Progenitor cell of endocrine pancreas (in vitro differentiated cells): ENCODE measurements at regions not wholly inside any gene's neighbourhood (a gene's known extent, or its start where the extent isn't known, plus 50 kb on each side); places are given as distances from the start of the nearest gene placed in this dataset.
"Not testable (repeated sequence)": the region's sequence is repeated elsewhere in the genome, so short reads cannot be mapped to it uniquely, and the experiment has no call there.

ENCODE experiments used
- DNase-seq: peaks from one replicate; pipeline ENCODE4 v3.0.0; 2021; ENCODE audit warnings: low spot score; ENCODE audit not compliant: unreplicated experiment
- H3K27ac Mint-ChIP-seq: 2 replicates; pipeline ENCODE4 v1.8.0; 2021; ENCODE audit warnings: mild to moderate bottlenecking, moderate library complexity, mixed read lengths
- H3K27me3 Mint-ChIP-seq: 2 replicates; pipeline ENCODE4 v1.8.0; 2021; ENCODE audit warnings: mixed read lengths
- H3K36me3 Mint-ChIP-seq: 2 replicates; pipeline ENCODE4 v1.8.0; 2022; ENCODE audit warnings: mixed read lengths; ENCODE audit not compliant: insufficient read depth
- H3K4me1 Mint-ChIP-seq: 2 replicates; pipeline ENCODE4 v1.8.0; 2021; ENCODE audit warnings: low read depth, mixed read lengths
- H3K4me3 Mint-ChIP-seq: 2 replicates; pipeline ENCODE4 v1.8.0; 2021; ENCODE audit warnings: low read depth, mild to moderate bottlenecking, moderate library complexity, mixed read lengths
- H3K9me3 Mint-ChIP-seq: 2 replicates; pipeline ENCODE4 v1.8.0; 2021; ENCODE audit warnings: low read depth, mixed read lengths
- TF ChIP-seq, protein P1 (sequence below): fragments of 200-600 bp; sonication (generic); IDR thresholded peaks from one replicate; pipeline ENCODE4 v1.5.0; 2021; ENCODE audit warnings: antibody characterized with exemption, mild to moderate bottlenecking; ENCODE audit not compliant: unreplicated experiment

- Mint-ChIP-seq H3K4me3 (no peak overlapping the region), H3K4me1 (no peaks in the 10 kb centered on the region), H3K27me3 (no peaks in the 10 kb centered on the region), H3K36me3 (no peaks in the 10 kb centered on the region), H3K9me3 (no peaks in the 10 kb centered on the region), H3K27ac (no peak overlapping the region)
- TF ChIP-seq, protein P1, sequence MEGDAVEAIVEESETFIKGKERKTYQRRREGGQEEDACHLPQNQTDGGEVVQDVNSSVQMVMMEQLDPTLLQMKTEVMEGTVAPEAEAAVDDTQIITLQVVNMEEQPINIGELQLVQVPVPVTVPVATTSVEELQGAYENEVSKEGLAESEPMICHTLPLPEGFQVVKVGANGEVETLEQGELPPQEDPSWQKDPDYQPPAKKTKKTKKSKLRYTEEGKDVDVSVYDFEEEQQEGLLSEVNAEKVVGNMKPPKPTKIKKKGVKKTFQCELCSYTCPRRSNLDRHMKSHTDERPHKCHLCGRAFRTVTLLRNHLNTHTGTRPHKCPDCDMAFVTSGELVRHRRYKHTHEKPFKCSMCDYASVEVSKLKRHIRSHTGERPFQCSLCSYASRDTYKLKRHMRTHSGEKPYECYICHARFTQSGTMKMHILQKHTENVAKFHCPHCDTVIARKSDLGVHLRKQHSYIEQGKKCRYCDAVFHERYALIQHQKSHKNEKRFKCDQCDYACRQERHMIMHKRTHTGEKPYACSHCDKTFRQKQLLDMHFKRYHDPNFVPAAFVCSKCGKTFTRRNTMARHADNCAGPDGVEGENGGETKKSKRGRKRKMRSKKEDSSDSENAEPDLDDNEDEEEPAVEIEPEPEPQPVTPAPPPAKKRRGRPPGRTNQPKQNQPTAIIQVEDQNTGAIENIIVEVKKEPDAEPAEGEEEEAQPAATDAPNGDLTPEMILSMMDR: no peak
- DNase-seq: no peak
These were observed 429.7 kb downstream of the CDH10 start for GRCh38 chr5:24215114-24215513.

- H3K27ac Mint-ChIP-seq: no peak overlapping the region
- DNase-seq: no peak
- H3K27me3 Mint-ChIP-seq: no peaks in the 10 kb centered on the region
- H3K4me3 Mint-ChIP-seq: no peak overlapping the region
- peaks cover 20% of the 10 kb centered on the region for H3K9me3 Mint-ChIP-seq
- TF ChIP-seq, protein P1: no peak
- H3K36me3 Mint-ChIP-seq: no peaks in the 10 kb centered on the region
- H3K4me1 Mint-ChIP-seq: peaks cover 10% of the 10 kb centered on the region
These were observed 421.9 kb downstream of the CDH10 start for GRCh38 chr5:24222876-24223275.

DNA sequence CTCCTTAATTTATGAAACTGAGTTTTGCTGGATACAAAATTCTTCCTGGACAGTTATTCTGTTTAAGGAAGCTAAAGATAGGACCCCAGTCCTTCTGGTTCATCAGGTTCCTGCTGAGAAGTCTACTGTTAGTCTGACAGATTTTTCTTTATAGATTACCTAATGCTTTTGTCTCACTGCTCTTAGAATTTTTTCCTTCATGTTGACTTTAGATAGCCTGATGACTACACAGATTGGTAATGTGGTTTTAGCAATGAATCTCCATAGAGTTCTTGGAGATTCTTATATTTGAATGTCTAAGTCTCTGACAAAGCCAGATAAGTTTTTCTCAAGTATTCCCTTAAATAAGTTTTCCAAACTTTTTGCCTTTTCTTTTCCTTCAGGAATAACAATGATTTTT is 419.7 kb downstream of the CDH10 start:
- H3K4me1 Mint-ChIP-seq: peaks cover 10% of the 10 kb centered on the region
- DNase-seq: no peak
- H3K27ac Mint-ChIP-seq: no peak overlapping the region
- H3K4me3 Mint-ChIP-seq: no peak overlapping the region
- TF ChIP-seq, protein P1: no peak
- H3K36me3 Mint-ChIP-seq: no peaks in the 10 kb centered on the region
- H3K9me3 Mint-ChIP-seq: peaks cover 20% of the 10 kb centered on the region
- no peaks in the 10 kb centered on the region for H3K27me3 Mint-ChIP-seq

GRCh38 chr5:24226479-24226878 is 418.3 kb downstream of the CDH10 start:
- Mint-ChIP-seq H3K4me1 (peaks cover 11% of the 10 kb centered on the region), H3K36me3 (no peaks in the 10 kb centered on the region), H3K9me3 (peaks cover 20% of the 10 kb centered on the region), H3K27me3 (no peaks in the 10 kb centered on the region), H3K4me3 (no peak overlapping the region), H3K27ac (no peak overlapping the region)
- TF ChIP-seq, protein P1: no peak
- no peak for DNase-seq

DNA sequence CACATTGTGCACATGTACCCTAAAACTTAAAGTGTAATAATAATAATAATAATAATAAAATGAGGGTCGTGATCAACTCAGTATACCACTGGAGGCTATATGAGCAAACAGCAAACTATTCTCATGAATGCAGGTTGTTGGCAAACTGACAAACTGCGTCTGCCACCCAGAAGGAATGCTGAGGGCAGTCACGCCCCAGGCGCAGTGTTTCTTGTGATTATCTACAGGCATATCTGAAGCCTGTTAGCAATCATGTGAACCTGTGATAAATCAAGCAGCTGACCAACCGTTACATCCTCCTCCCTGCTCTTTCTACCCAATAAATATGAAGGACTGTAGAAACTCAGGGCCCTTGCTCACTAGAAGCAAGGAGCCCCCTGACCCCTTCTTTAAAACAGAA is 416.9 kb downstream of the CDH10 start:
- H3K4me3 Mint-ChIP-seq, DNase-seq: not testable (repeated sequence)

GRCh38 chr5:24232041-24232440 is 412.7 kb downstream of the CDH10 start:
- H3K36me3 Mint-ChIP-seq: no peaks in the 10 kb centered on the region

More for the DNA sequence above, 416.9 kb downstream of the CDH10 start:
- H3K27ac Mint-ChIP-seq, H3K36me3 Mint-ChIP-seq, H3K27me3 Mint-ChIP-seq: not testable (repeated sequence)
- Mint-ChIP-seq H3K4me1 (peaks cover 22% of the 10 kb centered on the region), H3K9me3 (peaks cover 17% of the 10 kb centered on the region)

More at GRCh38 chr5:24232041-24232440, 412.7 kb downstream of the CDH10 start:
- no peak overlapping the region for H3K4me3 Mint-ChIP-seq
- H3K27me3 Mint-ChIP-seq: no peaks in the 10 kb centered on the region
- no peak overlapping the region for H3K27ac Mint-ChIP-seq
- peaks cover 21% of the 10 kb centered on the region for H3K4me1 Mint-ChIP-seq
- DNase-seq: no peak
- TF ChIP-seq, protein P1: no peak
- no peaks in the 10 kb centered on the region for H3K9me3 Mint-ChIP-seq
